ENCODE measurements at regions not wholly inside any gene's neighbourhood (a gene's known extent, or its start where the extent isn't known, plus 50 kb on each side); places are given as distances from the start of the nearest gene placed in this dataset.

GRCh38 chr6:27840572-27840971, 71.6 kb downstream of the OR2B2 start:
- peaks cover 13% of the 10 kb centered on the region for H3K4me1 ChIP-seq (ENCODE audit: insufficient read depth)
- DNase-seq (ENCODE audit: low spot score) = no peak
- H3K9me2 ChIP-seq (ENCODE audit: insufficient read depth) = no peaks in the 10 kb centered on the region
- TF ChIP-seq, protein P1, sequence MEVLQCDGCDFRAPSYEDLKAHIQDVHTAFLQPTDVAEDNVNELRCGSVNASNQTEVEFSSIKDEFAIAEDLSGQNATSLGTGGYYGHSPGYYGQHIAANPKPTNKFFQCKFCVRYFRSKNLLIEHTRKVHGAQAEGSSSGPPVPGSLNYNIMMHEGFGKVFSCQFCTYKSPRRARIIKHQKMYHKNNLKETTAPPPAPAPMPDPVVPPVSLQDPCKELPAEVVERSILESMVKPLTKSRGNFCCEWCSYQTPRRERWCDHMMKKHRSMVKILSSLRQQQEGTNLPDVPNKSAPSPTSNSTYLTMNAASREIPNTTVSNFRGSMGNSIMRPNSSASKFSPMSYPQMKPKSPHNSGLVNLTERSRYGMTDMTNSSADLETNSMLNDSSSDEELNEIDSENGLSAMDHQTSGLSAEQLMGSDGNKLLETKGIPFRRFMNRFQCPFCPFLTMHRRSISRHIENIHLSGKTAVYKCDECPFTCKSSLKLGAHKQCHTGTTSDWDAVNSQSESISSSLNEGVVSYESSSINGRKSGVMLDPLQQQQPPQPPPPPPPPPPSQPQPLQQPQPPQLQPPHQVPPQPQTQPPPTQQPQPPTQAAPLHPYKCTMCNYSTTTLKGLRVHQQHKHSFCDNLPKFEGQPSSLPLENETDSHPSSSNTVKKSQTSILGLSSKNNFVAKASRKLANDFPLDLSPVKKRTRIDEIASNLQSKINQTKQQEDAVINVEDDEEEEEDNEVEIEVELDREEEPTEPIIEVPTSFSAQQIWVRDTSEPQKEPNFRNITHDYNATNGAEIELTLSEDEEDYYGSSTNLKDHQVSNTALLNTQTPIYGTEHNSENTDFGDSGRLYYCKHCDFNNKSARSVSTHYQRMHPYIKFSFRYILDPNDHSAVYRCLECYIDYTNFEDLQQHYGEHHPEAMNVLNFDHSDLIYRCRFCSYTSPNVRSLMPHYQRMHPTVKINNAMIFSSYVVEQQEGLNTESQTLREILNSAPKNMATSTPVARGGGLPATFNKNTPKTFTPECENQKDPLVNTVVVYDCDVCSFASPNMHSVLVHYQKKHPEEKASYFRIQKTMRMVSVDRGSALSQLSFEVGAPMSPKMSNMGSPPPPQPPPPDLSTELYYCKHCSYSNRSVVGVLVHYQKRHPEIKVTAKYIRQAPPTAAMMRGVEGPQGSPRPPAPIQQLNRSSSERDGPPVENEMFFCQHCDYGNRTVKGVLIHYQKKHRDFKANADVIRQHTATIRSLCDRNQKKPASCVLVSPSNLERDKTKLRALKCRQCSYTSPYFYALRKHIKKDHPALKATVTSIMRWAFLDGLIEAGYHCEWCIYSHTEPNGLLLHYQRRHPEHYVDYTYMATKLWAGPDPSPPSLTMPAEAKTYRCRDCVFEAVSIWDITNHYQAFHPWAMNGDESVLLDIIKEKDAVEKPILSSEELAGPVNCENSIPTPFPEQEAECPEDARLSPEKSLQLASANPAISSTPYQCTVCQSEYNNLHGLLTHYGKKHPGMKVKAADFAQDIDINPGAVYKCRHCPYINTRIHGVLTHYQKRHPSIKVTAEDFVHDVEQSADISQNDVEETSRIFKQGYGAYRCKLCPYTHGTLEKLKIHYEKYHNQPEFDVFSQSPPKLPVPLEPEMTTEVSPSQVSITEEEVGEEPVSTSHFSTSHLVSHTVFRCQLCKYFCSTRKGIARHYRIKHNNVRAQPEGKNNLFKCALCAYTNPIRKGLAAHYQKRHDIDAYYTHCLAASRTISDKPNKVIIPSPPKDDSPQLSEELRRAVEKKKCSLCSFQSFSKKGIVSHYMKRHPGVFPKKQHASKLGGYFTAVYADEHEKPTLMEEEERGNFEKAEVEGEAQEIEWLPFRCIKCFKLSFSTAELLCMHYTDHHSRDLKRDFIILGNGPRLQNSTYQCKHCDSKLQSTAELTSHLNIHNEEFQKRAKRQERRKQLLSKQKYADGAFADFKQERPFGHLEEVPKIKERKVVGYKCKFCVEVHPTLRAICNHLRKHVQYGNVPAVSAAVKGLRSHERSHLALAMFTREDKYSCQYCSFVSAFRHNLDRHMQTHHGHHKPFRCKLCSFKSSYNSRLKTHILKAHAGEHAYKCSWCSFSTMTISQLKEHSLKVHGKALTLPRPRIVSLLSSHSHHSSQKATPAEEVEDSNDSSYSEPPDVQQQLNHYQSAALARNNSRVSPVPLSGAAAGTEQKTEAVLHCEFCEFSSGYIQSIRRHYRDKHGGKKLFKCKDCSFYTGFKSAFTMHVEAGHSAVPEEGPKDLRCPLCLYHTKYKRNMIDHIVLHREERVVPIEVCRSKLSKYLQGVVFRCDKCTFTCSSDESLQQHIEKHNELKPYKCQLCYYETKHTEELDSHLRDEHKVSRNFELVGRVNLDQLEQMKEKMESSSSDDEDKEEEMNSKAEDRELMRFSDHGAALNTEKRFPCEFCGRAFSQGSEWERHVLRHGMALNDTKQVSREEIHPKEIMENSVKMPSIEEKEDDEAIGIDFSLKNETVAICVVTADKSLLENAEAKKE (CRISPR knock-in tag; IDR thresholded peaks at IDR 0.05) = no peak
- TF ChIP-seq, protein P2, sequence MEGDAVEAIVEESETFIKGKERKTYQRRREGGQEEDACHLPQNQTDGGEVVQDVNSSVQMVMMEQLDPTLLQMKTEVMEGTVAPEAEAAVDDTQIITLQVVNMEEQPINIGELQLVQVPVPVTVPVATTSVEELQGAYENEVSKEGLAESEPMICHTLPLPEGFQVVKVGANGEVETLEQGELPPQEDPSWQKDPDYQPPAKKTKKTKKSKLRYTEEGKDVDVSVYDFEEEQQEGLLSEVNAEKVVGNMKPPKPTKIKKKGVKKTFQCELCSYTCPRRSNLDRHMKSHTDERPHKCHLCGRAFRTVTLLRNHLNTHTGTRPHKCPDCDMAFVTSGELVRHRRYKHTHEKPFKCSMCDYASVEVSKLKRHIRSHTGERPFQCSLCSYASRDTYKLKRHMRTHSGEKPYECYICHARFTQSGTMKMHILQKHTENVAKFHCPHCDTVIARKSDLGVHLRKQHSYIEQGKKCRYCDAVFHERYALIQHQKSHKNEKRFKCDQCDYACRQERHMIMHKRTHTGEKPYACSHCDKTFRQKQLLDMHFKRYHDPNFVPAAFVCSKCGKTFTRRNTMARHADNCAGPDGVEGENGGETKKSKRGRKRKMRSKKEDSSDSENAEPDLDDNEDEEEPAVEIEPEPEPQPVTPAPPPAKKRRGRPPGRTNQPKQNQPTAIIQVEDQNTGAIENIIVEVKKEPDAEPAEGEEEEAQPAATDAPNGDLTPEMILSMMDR (conservative IDR thresholded peaks at IDR 0.05; ENCODE audit: low read depth in 2 of 2) = no peak
- TF ChIP-seq POLR2AphosphoS5 (IDR thresholded peaks at IDR 0.05; ENCODE audit: low read depth) = no peak
- peaks cover 14% of the 10 kb centered on the region for H3K4me1 Mint-ChIP-seq
- H3K27ac ChIP-seq (ENCODE audit: low read depth) = no peak overlapping the region
- H3K27me3 Mint-ChIP-seq (ENCODE audit: insufficient read depth, low read depth, poor library complexity) = peaks cover 3% of the 10 kb centered on the region
- no peaks in the 10 kb centered on the region for H3K36me3 Mint-ChIP-seq (ENCODE audit: low read depth)
- H4K20me1 ChIP-seq (replicated peaks; ENCODE audit: insufficient read depth) = no peaks in the 10 kb centered on the region
- no peak overlapping the region for H2AFZ ChIP-seq
- H3F3A ChIP-seq (replicated peaks; ENCODE audit: low read depth) = no peaks in the 10 kb centered on the region; the same call in 1 of the 2 replicates
- H3K4me3 ChIP-seq = no peak overlapping the region
- H3K79me2 ChIP-seq (replicated peaks; ENCODE audit: insufficient read depth) = peaks cover 15% of the 10 kb centered on the region
- H3K4me2 ChIP-seq = no peak overlapping the region; the same call in 1 of the 2 replicates
- no peaks in the 10 kb centered on the region; the same call in 2 of the 3 replicates for H3K9me3 Mint-ChIP-seq
- no peaks in the 10 kb centered on the region for H3K36me3 ChIP-seq (ENCODE audit: insufficient read depth)
- no peaks in the 10 kb centered on the region for H3K27me3 ChIP-seq (ENCODE audit: insufficient read depth)
- H3K27ac Mint-ChIP-seq = no peak overlapping the region
- no peak overlapping the region for H3K4me3 Mint-ChIP-seq
- ATAC-seq = no peak
